IMR-90 (cell line): ENCODE measurements at regions not wholly inside any gene's neighbourhood (a gene's known extent, or its start where the extent isn't known, plus 50 kb on each side); places are given as distances from the start of the nearest gene placed in this dataset.

Experiments
- ATAC-seq: fragments of 200-7000 bp; cut with Tn5 transposase; 2 replicates; pipeline ENCODE4 v1.9.1; 2020; ENCODE audit warnings: low read depth, mild to moderate bottlenecking, moderate library complexity
- BruUV-seq: library from RNA; stranded (reverse); fragments of 400-500 nt; replicated peaks from 2 replicates; lab custom pipeline; 2021; lab: Mats Ljungman, UMichigan
- CTCF ChIA-PET: fragments of 300-600 bp; formaldehyde crosslinking; extraction: SDS; loops from one replicate; lab custom pipeline; 2021; ENCODE audit warnings: antibody characterized with exemption; lab: Yijun Ruan, JAX
- POLR2A ChIA-PET: fragments of 300-600 bp; sonication (Branson Sonifier 250); formaldehyde crosslinking; loops from one replicate; lab custom pipeline; 2022; ENCODE audit warnings: antibody characterized with exemption; ENCODE audit not compliant: unreplicated experiment; lab: Charles Lee
- DNase-seq: peaks from one replicate; pipeline ENCODE4 v3.0.0; 2013
- H2AFZ ChIP-seq: replicated peaks from 2 replicates; pipeline ENCODE3; 2013; ENCODE audit warnings: low read length, mild to moderate bottlenecking; ENCODE audit not compliant: poor library complexity
- H2AK5ac ChIP-seq: 2 replicates; pipeline ENCODE4 v1.6.1; 2013; ENCODE audit warnings: low read depth, low read length, inconsistent platforms
- H2AK9ac ChIP-seq: replicated peaks from 2 replicates; pipeline ENCODE3; 2013; ENCODE audit warnings: mild to moderate bottlenecking, low read depth, low read length, moderate library complexity; ENCODE audit not compliant: poor library complexity
- H2BK120ac ChIP-seq: 2 replicates; pipeline ENCODE4 v1.6.1; 2013; ENCODE audit warnings: low read depth, low read length, inconsistent platforms
- H2BK15ac ChIP-seq: 3 replicates; pipeline ENCODE4 v1.6.1; 2013; ENCODE audit warnings: low read depth, low read length, inconsistent platforms
- H2BK20ac ChIP-seq: 2 replicates; pipeline ENCODE4 v1.6.1; 2013; ENCODE audit warnings: low read depth, mild to moderate bottlenecking, inconsistent platforms, low read length, moderate library complexity
- H2BK5ac ChIP-seq: 2 replicates; pipeline ENCODE4 v1.6.1; 2013; ENCODE audit warnings: mild to moderate bottlenecking, low read depth, low read length, inconsistent platforms; ENCODE audit not compliant: poor library complexity, severe bottlenecking
- H3K14ac ChIP-seq: replicated peaks from 2 replicates; pipeline ENCODE4 v1.6.1; 2013; ENCODE audit warnings: low read depth, low read length, inconsistent platforms
- H3K18ac ChIP-seq: 2 replicates; pipeline ENCODE4 v1.6.1; 2013; ENCODE audit warnings: low read depth, low read length, control low read depth
- H3K23ac ChIP-seq: 2 replicates; pipeline ENCODE4 v1.6.1; 2013; ENCODE audit warnings: low read depth, low read length, inconsistent platforms
- H3K27ac ChIP-seq: 2 replicates; pipeline ENCODE4 v1.5.1; 2013; ENCODE audit warnings: mild to moderate bottlenecking, control low read depth, low read length; ENCODE audit not compliant: insufficient read depth
- H3K27me3 ChIP-seq: 2 replicates; pipeline ENCODE4 v1.6.1; 2013; ENCODE audit warnings: low read length; ENCODE audit not compliant: control insufficient read depth, insufficient read depth
- H3K36me3 ChIP-seq: 2 replicates; pipeline ENCODE4 v1.6.1; 2013; ENCODE audit warnings: low read length, mixed read lengths; ENCODE audit not compliant: control insufficient read depth, insufficient read depth
- H3K4ac ChIP-seq: 2 replicates; pipeline ENCODE4 v1.6.1; 2013; ENCODE audit warnings: low read depth, low read length, inconsistent platforms
- H3K4me1 ChIP-seq: 2 replicates; pipeline ENCODE4 v1.6.1; 2013; ENCODE audit warnings: low read length, mixed read lengths; ENCODE audit not compliant: control insufficient read depth, insufficient read depth
- H3K4me2 ChIP-seq: 2 replicates; pipeline ENCODE4 v1.6.1; 2013; ENCODE audit warnings: low read depth, mild to moderate bottlenecking, control low read depth, low read length, moderate library complexity
- H3K4me3 ChIP-seq: 2 replicates; pipeline ENCODE4 v1.5.1; 2013; ENCODE audit warnings: low read depth, mild to moderate bottlenecking, control low read depth, low read length, moderate library complexity; ENCODE audit not compliant: insufficient read depth
- H3K56ac ChIP-seq: 2 replicates; pipeline ENCODE4 v1.6.1; 2013; ENCODE audit warnings: low read length, inconsistent platforms; ENCODE audit not compliant: insufficient read depth; ENCODE audit errors: extremely low read depth
- H3K79me1 ChIP-seq, 2 experiments: 2 replicates each; pipeline ENCODE4 v1.6.1; 2013; ENCODE audit warnings: low read length in 2 of 2, inconsistent platforms in 1 of 2, low read depth in 1 of 2
- H3K9ac ChIP-seq: 2 replicates; pipeline ENCODE4 v1.6.1; 2013; ENCODE audit warnings: low read depth, low read length, control low read depth
- H3K9me1 ChIP-seq: 2 replicates; pipeline ENCODE4 v1.6.1; 2013; ENCODE audit warnings: low read length, inconsistent platforms; ENCODE audit not compliant: insufficient read depth
- H3K9me3 ChIP-seq: 2 replicates; pipeline ENCODE4 v1.6.1; 2013; ENCODE audit warnings: low read length; ENCODE audit not compliant: control insufficient read depth, insufficient read depth
- H4K20me1 ChIP-seq: 2 replicates; pipeline ENCODE4 v1.6.1; 2013; ENCODE audit warnings: low read length, inconsistent platforms; ENCODE audit not compliant: insufficient read depth
- H4K5ac ChIP-seq: 2 replicates; pipeline ENCODE4 v1.6.1; 2013; ENCODE audit warnings: mild to moderate bottlenecking, low read depth, low read length, control low read depth
- H4K8ac ChIP-seq, 2 experiments: 2 replicates each; pipeline ENCODE4 v1.6.1; 2013; ENCODE audit warnings: low read depth in 2 of 2, low read length in 2 of 2, control low read depth in 1 of 2, inconsistent platforms in 1 of 2
- H4K91ac ChIP-seq: 2 replicates; pipeline ENCODE4 v1.6.1; 2013; ENCODE audit warnings: low read depth, low read length, inconsistent platforms; ENCODE audit not compliant: insufficient read depth
- BHLHE40 ChIP-seq: fragments of 150-350 bp; IDR thresholded peaks from 2 replicates; pipeline ENCODE4 v1.6.1; 2016; ENCODE audit warnings: mild to moderate bottlenecking, low read depth, low read length
- CEBPB ChIP-seq: IDR thresholded peaks from 2 replicates; pipeline ENCODE4 v1.6.1; 2012; ENCODE audit warnings: low read depth, low read length, improper control_type of control experiment
- CHD1 ChIP-seq: IDR thresholded peaks from 2 replicates; pipeline ENCODE4 v1.6.1; 2012; ENCODE audit warnings: low read depth, low read length, improper control_type of control experiment
- FOS ChIP-seq: fragments of 150-350 bp; IDR thresholded peaks from 2 replicates; pipeline ENCODE4 v1.6.1; 2016; ENCODE audit warnings: low read depth, low read length
- MAFK ChIP-seq: IDR thresholded peaks from 2 replicates; pipeline ENCODE4 v1.6.1; 2012; ENCODE audit warnings: low read depth, low read length, improper control_type of control experiment
- MAZ ChIP-seq: IDR thresholded peaks from 2 replicates; pipeline ENCODE4 v1.6.1; 2012; ENCODE audit warnings: low read depth, mild to moderate bottlenecking, low read length, improper control_type of control experiment, moderate library complexity, borderline replicate concordance
- MXI1 ChIP-seq: IDR thresholded peaks from 2 replicates; pipeline ENCODE4 v1.6.1; 2012; ENCODE audit warnings: low read depth, mild to moderate bottlenecking, low read length, moderate library complexity, borderline replicate concordance
- NFE2L2 ChIP-seq: fragments of 150-350 bp; IDR thresholded peaks from 2 replicates; pipeline ENCODE4 v1.6.1; 2016; ENCODE audit warnings: low read depth, mild to moderate bottlenecking, low read length
- POLR2A ChIP-seq: IDR thresholded peaks from 2 replicates; pipeline ENCODE4 v1.6.1; 2012; ENCODE audit warnings: mild to moderate bottlenecking, low read depth, low read length
- RAD21 ChIP-seq: IDR thresholded peaks from 2 replicates; pipeline ENCODE4 v1.6.1; 2012; ENCODE audit warnings: low read length, improper control_type of control experiment
- RCOR1 ChIP-seq: IDR thresholded peaks from 2 replicates; pipeline ENCODE4 v1.6.1; 2012; ENCODE audit warnings: mild to moderate bottlenecking, low read length, improper control_type of control experiment; ENCODE audit not compliant: insufficient replicate concordance
- RFX5 ChIP-seq: IDR thresholded peaks from 2 replicates; pipeline ENCODE4 v1.8.0; 2012; ENCODE audit warnings: low read depth, mild to moderate bottlenecking, low read length, moderate library complexity
- SMC3 ChIP-seq: fragments of 150-350 bp; IDR thresholded peaks from 2 replicates; pipeline ENCODE4 v1.6.1; 2016; ENCODE audit warnings: low read depth, mild to moderate bottlenecking, antibody characterized with exemption, low read length, moderate library complexity
- WGBS, 2 experiments: methylation state at CpG; one replicate each; pipeline versions ENCODE4 v1.1.5 to v1.1.7; 2013; ENCODE audit warnings: missing lambda C conversion rate in 2 of 2; ENCODE audit not compliant: insufficient read length in 1 of 2; ENCODE audit errors: extremely low coverage in 2 of 2; 5-methylcytosine and 5-hydroxymethylcytosine counted together
- dilution Hi-C: fragments of 300-500 bp; cut with HindIII; formaldehyde crosslinking; loops from one replicate; pipeline ENCODE4 v1.14.3; 2018; ENCODE audit warnings: low sequenced_read_pairs; ENCODE audit not compliant: unreplicated experiment
- in situ Hi-C: fragments of 300-500 bp; cut with MboI; formaldehyde crosslinking; loops from 3 replicates; pipeline ENCODE4 v1.14.3; 2019; ENCODE audit warnings: low sequenced_read_pairs, inconsistent platforms, mixed read lengths
- intact Hi-C: fragments of 100-400 bp; cut with micrococcal nuclease; formaldehyde crosslinking; loops from 2 replicates; pipeline ENCODE4 v1.10.0; 2022
- TF ChIP-seq, protein P1 (sequence below): fragments of 150-350 bp; IDR thresholded peaks from 2 replicates; pipeline ENCODE4 v1.6.1; 2016; ENCODE audit warnings: low read depth, mild to moderate bottlenecking, low read length, moderate library complexity, borderline replicate concordance
- TF ChIP-seq, protein P2 (sequence below): conservative IDR thresholded peaks from 2 replicates; pipeline ENCODE4 v1.5.1; 2012; ENCODE audit warnings: mild to moderate bottlenecking, low read depth, low read length, improper control_type of control experiment
- TF ChIP-seq, protein P3 (sequence below): fragments of 150-350 bp; IDR thresholded peaks from 2 replicates; pipeline ENCODE4 v1.6.1; 2017; ENCODE audit warnings: mild to moderate bottlenecking, antibody characterized with exemption, low read length, low read depth

DNA sequence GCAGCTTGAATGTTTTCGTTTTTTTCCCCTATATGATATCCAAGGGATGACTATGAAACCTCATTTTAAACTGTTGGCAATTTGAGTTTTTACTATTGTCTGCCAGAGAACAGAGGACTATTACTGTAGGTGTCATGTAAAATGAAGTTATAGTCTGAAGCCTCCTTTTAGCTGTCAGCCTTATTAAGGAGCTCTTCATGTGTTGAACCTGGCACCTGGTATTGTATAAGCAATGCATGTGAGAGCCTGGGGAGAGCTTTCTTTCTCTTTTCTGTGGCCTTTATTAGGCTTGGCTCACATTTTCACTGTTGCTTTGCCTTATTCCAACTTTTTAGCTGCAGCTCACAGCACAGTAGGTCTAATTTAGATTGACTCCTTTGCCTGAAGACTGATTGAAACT, 119.1 kb upstream of the FOXP2 start:
- Histone ChIP-seq H4K8ac (no peak overlapping the region), H2BK120ac (no peak overlapping the region), H3K18ac (no peak overlapping the region), H2AFZ (no peak overlapping the region), H3K27ac (no peak overlapping the region), H3K27me3 (no peaks in the 10 kb centered on the region), H4K91ac (no peak overlapping the region), H2BK5ac (no peak overlapping the region), H2BK15ac (no peak overlapping the region), H3K4me2 (no peak overlapping the region), H3K9ac (no peak overlapping the region), H3K79me1 (no peaks in the 10 kb centered on the region), H2AK9ac (no peak overlapping the region), H4K5ac (no peak overlapping the region), H3K9me3 (no peaks in the 10 kb centered on the region), H3K9me1 (no peaks in the 10 kb centered on the region), H2AK5ac (no peak overlapping the region), H3K23ac (no peak overlapping the region), H3K4ac (no peak overlapping the region), H3K56ac (no peak overlapping the region), H3K14ac (no peak overlapping the region), H2BK20ac (no peak overlapping the region), H4K20me1 (no peaks in the 10 kb centered on the region), H3K36me3 (no peaks in the 10 kb centered on the region), H3K4me1 (no peaks in the 10 kb centered on the region), H3K4me3 (no peak overlapping the region)
- ChIA-PET CTCF (interaction anchor here (0.6 kb wide), 1 partner anchor 562 kb away, joined by 3 read pairs; no protein-coding TSS in a partner anchor), POLR2A (no interaction called here)
- DNase-seq (no peak), ATAC-seq (no peak)
- BruUV-seq, result no TSS peak
- no CpG with 5 or more reads among the region's 1 CpG for WGBS, 2 experiments
- intact Hi-C loops (no loop called here), dilution Hi-C loops (no loop called here), in situ Hi-C loops (no loop called here)
- TF ChIP-seq SMC3, result no peak
- TF ChIP-seq, protein P1, sequence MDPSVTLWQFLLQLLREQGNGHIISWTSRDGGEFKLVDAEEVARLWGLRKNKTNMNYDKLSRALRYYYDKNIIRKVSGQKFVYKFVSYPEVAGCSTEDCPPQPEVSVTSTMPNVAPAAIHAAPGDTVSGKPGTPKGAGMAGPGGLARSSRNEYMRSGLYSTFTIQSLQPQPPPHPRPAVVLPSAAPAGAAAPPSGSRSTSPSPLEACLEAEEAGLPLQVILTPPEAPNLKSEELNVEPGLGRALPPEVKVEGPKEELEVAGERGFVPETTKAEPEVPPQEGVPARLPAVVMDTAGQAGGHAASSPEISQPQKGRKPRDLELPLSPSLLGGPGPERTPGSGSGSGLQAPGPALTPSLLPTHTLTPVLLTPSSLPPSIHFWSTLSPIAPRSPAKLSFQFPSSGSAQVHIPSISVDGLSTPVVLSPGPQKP, result no peak
- no peak for TF ChIP-seq FOS
- TF ChIP-seq POLR2A, result no peak
- TF ChIP-seq MAFK, result no peak
- TF ChIP-seq NFE2L2, result no peak
- TF ChIP-seq CHD1, result no peak
- no peak for TF ChIP-seq BHLHE40
- no peak for TF ChIP-seq RAD21
- no peak for TF ChIP-seq CEBPB
- TF ChIP-seq RCOR1, result no peak
- TF ChIP-seq, protein P2, sequence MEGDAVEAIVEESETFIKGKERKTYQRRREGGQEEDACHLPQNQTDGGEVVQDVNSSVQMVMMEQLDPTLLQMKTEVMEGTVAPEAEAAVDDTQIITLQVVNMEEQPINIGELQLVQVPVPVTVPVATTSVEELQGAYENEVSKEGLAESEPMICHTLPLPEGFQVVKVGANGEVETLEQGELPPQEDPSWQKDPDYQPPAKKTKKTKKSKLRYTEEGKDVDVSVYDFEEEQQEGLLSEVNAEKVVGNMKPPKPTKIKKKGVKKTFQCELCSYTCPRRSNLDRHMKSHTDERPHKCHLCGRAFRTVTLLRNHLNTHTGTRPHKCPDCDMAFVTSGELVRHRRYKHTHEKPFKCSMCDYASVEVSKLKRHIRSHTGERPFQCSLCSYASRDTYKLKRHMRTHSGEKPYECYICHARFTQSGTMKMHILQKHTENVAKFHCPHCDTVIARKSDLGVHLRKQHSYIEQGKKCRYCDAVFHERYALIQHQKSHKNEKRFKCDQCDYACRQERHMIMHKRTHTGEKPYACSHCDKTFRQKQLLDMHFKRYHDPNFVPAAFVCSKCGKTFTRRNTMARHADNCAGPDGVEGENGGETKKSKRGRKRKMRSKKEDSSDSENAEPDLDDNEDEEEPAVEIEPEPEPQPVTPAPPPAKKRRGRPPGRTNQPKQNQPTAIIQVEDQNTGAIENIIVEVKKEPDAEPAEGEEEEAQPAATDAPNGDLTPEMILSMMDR, result no peak
- TF ChIP-seq MXI1, result no peak
- TF ChIP-seq, protein P3, sequence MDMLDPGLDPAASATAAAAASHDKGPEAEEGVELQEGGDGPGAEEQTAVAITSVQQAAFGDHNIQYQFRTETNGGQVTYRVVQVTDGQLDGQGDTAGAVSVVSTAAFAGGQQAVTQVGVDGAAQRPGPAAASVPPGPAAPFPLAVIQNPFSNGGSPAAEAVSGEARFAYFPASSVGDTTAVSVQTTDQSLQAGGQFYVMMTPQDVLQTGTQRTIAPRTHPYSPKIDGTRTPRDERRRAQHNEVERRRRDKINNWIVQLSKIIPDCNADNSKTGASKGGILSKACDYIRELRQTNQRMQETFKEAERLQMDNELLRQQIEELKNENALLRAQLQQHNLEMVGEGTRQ, result no peak
- TF ChIP-seq RFX5, result no peak
- TF ChIP-seq MAZ, result no peak
